ENCODE measurements at regions not wholly inside any gene's neighbourhood (a gene's known extent, or its start where the extent isn't known, plus 50 kb on each side); places are given as distances from the start of the nearest gene placed in this dataset.

GRCh38 chr10:131648386-131649020, 252.3 kb upstream of the PPP2R2D start:
- TF ChIP-seq CTCF (IDR thresholded peaks at IDR 0.05; ENCODE audit: borderline replicate concordance, insufficient read depth, low read depth, low read length), result no peak
- H3K4me3 ChIP-seq (ENCODE audit: low read depth, low read length), result no peak overlapping the region

- no peak overlapping the region for H3K4me3 ChIP-seq (ENCODE audit: low read depth, low read length)
- TF ChIP-seq CTCF (IDR thresholded peaks at IDR 0.05; ENCODE audit: borderline replicate concordance, insufficient read depth, low read depth, low read length), result no peak
These were observed 251.2 kb upstream of the PPP2R2D start for GRCh38 chr10:131649617-131650016.

GRCh38 chr10:131650169-131650705, 250.6 kb upstream of the PPP2R2D start:
- TF ChIP-seq CTCF (IDR thresholded peaks at IDR 0.05; ENCODE audit: borderline replicate concordance, insufficient read depth, low read depth, low read length), result no peak
- H3K4me3 ChIP-seq (ENCODE audit: low read depth, low read length), result no peak overlapping the region

- no peak for TF ChIP-seq CTCF (IDR thresholded peaks at IDR 0.05; ENCODE audit: borderline replicate concordance, insufficient read depth, low read depth, low read length)
- no peak overlapping the region for H3K4me3 ChIP-seq (ENCODE audit: low read depth, low read length)
These were observed 249.8 kb upstream of the PPP2R2D start for GRCh38 chr10:131650771-131651673.

- no peak overlapping the region for H3K4me3 ChIP-seq (ENCODE audit: low read depth, low read length)
- no peak for TF ChIP-seq CTCF (IDR thresholded peaks at IDR 0.05; ENCODE audit: borderline replicate concordance, insufficient read depth, low read depth, low read length)
These were observed 249.0 kb upstream of the PPP2R2D start for GRCh38 chr10:131651674-131652437.

GRCh38 chr10:131652438-131653139, 248.2 kb upstream of the PPP2R2D start:
- no peak overlapping the region for H3K4me3 ChIP-seq (ENCODE audit: low read depth, low read length)
- TF ChIP-seq CTCF (IDR thresholded peaks at IDR 0.05; ENCODE audit: borderline replicate concordance, insufficient read depth, low read depth, low read length), result no peak
